Bone marrow (tissue), 2 donors: ENCODE measurements at regions not wholly inside any gene's neighbourhood (a gene's known extent, or its start where the extent isn't known, plus 50 kb on each side); places are given as distances from the start of the nearest gene placed in this dataset.

Source experiments
- DNase-seq, 2 donors: peaks; one replicate each; lab custom pipeline; 2025; lab: John Stamatoyannopoulos, UW

- no peak for DNase-seq
Observed at GRCh38 chr6:12381587-12381986, 91.4 kb downstream of the EDN1 start.

GRCh38 chr6:12383448-12383847, 93.3 kb downstream of the EDN1 start:
- DNase-seq: no peak

GRCh38 chr6:12384357-12384912, 94.3 kb downstream of the EDN1 start:
- DNase-seq: no peak

- DNase-seq: no peak
Observed at GRCh38 chr6:12385316-12385715, 95.2 kb downstream of the EDN1 start.

- no peak for DNase-seq
Observed at GRCh38 chr6:12386816-12387215, 96.7 kb downstream of the EDN1 start.

GRCh38 chr6:12391472-12391871, 101.3 kb downstream of the EDN1 start:
- DNase-seq: no peak

GRCh38 chr6:12392490-12392889, 102.3 kb downstream of the EDN1 start:
- DNase-seq: no peak

GRCh38 chr6:12393100-12393499, 102.9 kb downstream of the EDN1 start:
- no peak for DNase-seq

GRCh38 chr6:12394170-12394569, 104.0 kb downstream of the EDN1 start:
- no peak for DNase-seq

GRCh38 chr6:12395898-12396297, 105.7 kb downstream of the EDN1 start:
- no peak for DNase-seq

- DNase-seq: no peak
Observed at GRCh38 chr6:12401200-12401599, 111.0 kb downstream of the EDN1 start.

- no peak for DNase-seq
Observed at GRCh38 chr6:12403201-12403826, 113.2 kb downstream of the EDN1 start.

GRCh38 chr6:12403947-12404647, 113.9 kb downstream of the EDN1 start:
- no peak for DNase-seq

GRCh38 chr6:12404651-12405050, 114.5 kb downstream of the EDN1 start:
- DNase-seq: no peak

- no peak for DNase-seq
Observed at GRCh38 chr6:12408752-12409151, 118.6 kb downstream of the EDN1 start.

GRCh38 chr6:12410946-12411345, 120.8 kb downstream of the EDN1 start:
- DNase-seq: no peak

GRCh38 chr6:12414096-12414675, 124.0 kb downstream of the EDN1 start:
- DNase-seq: no peak

GRCh38 chr6:12415980-12416598, 125.9 kb downstream of the EDN1 start:
- DNase-seq: no peak

GRCh38 chr6:12417191-12417590, 127.0 kb downstream of the EDN1 start:
- DNase-seq: no peak

GRCh38 chr6:12418946-12419345, 128.8 kb downstream of the EDN1 start:
- DNase-seq: no peak

- DNase-seq: no peak
Observed at GRCh38 chr6:12419631-12420272, 129.6 kb downstream of the EDN1 start.

GRCh38 chr6:12420626-12421025, 130.5 kb downstream of the EDN1 start:
- DNase-seq: no peak
